WI38 (cell line): ENCODE measurements at regions not wholly inside any gene's neighbourhood (a gene's known extent, or its start where the extent isn't known, plus 50 kb on each side); places are given as distances from the start of the nearest gene placed in this dataset.

ENCODE experiments used
- H3K4me3 ChIP-seq: 2 replicates; pipeline ENCODE4 v1.5.1; 2011; ENCODE audit warnings: low read depth, mild to moderate bottlenecking, control low read depth, low read length
- CTCF ChIP-seq: IDR thresholded peaks from 2 replicates; pipeline ENCODE4 v1.5.1; 2012; ENCODE audit warnings: low read depth, mild to moderate bottlenecking, control low read depth, low read length

GRCh38 chr14:76599141-76599540 lies 162.1 kb upstream of the VASH1 start:
- no peak overlapping the region for H3K4me3 ChIP-seq
- TF ChIP-seq CTCF, result no peak

- no peak for TF ChIP-seq CTCF
- no peak overlapping the region for H3K4me3 ChIP-seq
Observed at GRCh38 chr14:76599559-76600287, 161.5 kb upstream of the VASH1 start.

GRCh38 chr14:76603713-76604112 lies 157.6 kb upstream of the VASH1 start:
- no peak for TF ChIP-seq CTCF
- no peak overlapping the region for H3K4me3 ChIP-seq

GRCh38 chr14:76607510-76607909 lies 153.8 kb upstream of the VASH1 start:
- TF ChIP-seq CTCF, result no peak
- no peak overlapping the region for H3K4me3 ChIP-seq

- TF ChIP-seq CTCF, result no peak
Observed at GRCh38 chr14:76612654-76613053, 148.6 kb upstream of the VASH1 start.

GRCh38 chr14:76613616-76614015 lies 147.7 kb upstream of the VASH1 start:
- no peak overlapping the region for H3K4me3 ChIP-seq
- no peak for TF ChIP-seq CTCF

More at GRCh38 chr14:76612654-76613053, 148.6 kb upstream of the VASH1 start:
- no peak overlapping the region for H3K4me3 ChIP-seq

GRCh38 chr14:76615331-76615730 lies 145.9 kb upstream of the VASH1 start:
- no peak for TF ChIP-seq CTCF
- H3K4me3 ChIP-seq, result no peak overlapping the region
